Ureter (tissue), 1 donor: ENCODE measurements at regions not wholly inside any gene's neighbourhood (a gene's known extent, or its start where the extent isn't known, plus 50 kb on each side); places are given as distances from the start of the nearest gene placed in this dataset.
"Not testable (repeated sequence)": the region's sequence is repeated elsewhere in the genome, so short reads cannot be mapped to it uniquely, and the experiment has no call there.

Experiments
- DNase-seq: peaks from one replicate; pipeline ENCODE4 v3.0.0-alpha.2; 2020; ENCODE audit warnings: low spot score
- donor health status: DM: yes; HTN: yes; CAD: no.

DNA sequence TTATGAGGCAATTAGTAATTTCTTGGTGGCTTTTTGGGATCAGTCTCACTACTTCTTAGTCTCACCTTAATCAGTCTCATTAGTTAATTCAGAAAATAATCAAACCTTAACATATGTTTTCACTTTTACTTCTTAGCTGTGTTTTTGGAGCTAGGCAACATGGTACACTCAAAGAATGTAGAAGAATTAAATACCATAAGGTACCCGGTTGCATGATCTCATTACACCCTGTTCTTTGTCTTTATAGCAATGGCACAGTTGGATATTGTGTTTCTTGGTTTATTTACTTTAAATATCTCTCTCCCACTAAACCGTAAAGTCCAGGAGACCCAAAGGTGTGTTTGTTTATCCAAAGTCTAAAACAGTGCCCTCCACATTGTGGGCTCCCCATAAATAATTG is 132.3 kb downstream of the TNFSF18 start:
- DNase-seq = no peak

- DNase-seq = no peak
Measured at GRCh38 chr1:172926070-172926469, 124.7 kb downstream of the TNFSF18 start.

DNA sequence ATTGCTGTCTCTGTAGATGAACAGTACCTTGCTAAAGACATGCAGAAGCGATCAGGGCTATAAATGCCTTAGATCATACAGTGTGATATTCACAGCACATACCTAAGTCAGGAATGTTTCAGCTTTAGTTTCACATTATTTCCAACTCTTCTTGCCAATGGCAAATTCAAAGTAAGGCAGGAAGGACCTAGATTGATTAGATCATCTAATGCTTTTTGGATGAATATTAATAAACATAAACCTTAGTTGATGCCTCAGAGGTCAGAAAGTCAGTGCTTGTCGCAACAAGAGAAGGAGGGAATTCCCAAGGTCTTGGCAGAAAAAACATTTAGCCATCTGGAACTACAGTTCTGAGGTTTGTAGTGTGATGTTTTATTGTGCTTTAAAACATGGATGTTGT is 122.3 kb downstream of the TNFSF18 start:
- DNase-seq = no peak

GRCh38 chr1:172929006-172929405 is 121.7 kb downstream of the TNFSF18 start:
- DNase-seq = no peak

DNA sequence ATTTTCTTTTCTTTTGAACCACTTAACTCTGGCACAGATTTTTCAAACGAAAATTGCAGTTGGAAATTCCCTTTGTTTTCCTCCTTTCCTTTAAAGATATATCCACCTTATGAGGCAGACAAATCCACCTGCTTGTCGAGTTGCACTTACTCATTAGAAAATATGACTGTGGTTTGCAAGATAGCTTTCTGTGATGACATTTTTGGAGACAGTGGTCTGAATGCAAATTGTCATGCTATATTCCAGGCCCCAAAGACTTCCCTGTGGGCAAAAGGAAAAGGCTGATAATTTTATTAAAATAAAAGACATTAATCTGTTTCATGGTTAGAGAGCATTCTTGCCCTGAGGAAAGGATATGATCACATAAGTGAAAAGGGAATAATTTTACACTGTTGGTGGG is 120.6 kb downstream of the TNFSF18 start:
- DNase-seq = no peak

DNA sequence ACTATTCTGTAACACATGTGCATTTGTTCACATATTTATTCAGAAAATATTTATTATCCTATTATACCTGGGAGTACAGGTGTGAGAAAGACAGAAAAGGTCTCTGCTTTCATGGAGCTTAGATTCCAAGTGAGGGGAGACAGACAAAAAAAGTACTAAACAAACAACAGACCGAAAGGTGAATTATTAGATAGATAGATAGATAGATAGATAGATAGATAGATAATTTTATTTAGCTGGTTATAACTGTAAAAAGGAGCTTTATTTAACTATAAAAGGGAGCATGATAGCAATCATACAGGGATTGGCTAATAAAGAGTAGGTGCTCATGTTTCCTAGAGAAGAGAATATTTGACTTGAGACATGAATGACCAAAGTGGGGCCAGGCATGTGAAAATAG is 119.4 kb downstream of the TNFSF18 start:
- no peak for DNase-seq

DNA sequence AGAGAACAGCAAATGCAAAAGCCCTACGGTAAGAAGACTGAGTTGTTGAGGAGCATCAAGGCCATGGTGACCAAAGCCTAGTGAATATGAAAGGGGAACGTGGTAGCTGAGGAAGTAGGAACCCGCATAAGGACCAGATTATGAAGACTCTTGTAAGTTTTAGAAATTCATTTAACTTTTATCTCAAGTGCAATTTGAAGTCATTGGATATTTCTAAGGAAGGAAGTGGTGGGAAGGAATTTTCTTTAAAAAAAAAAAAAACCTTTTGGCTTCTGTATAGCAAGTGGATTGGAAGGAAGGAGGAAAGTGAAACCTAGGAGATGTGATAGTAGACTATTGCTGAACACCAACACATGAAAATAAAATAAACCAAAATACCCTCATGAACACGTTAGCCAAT is 119.0 kb downstream of the TNFSF18 start:
- no peak for DNase-seq

- DNase-seq = no peak
Measured at GRCh38 chr1:172932981-172933380, 117.8 kb downstream of the TNFSF18 start.

DNA sequence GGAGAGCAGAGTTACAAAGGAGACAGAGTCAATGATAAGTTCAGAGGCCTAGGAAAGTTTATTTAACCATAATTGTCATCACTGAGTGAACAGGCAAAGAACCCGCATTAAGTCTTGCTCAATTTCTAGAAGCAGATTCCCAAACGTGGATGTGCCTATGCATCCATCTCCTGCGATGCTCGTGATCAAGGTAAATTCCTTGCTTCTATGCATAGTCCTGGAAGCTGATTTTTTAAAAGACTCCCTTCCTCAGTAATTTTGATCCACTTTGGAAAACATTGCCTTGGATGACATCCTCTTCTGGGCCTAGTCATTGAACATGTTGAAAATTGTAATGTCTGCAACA is 116.4 kb downstream of the TNFSF18 start:
- DNase-seq = no peak

- no peak for DNase-seq
Measured at GRCh38 chr1:172935062-172935592, 115.6 kb downstream of the TNFSF18 start.

- no peak for DNase-seq
Measured at GRCh38 chr1:172936088-172936645, 114.6 kb downstream of the TNFSF18 start.

- no peak for DNase-seq
Measured at GRCh38 chr1:172938681-172939080, 112.1 kb downstream of the TNFSF18 start.

DNA sequence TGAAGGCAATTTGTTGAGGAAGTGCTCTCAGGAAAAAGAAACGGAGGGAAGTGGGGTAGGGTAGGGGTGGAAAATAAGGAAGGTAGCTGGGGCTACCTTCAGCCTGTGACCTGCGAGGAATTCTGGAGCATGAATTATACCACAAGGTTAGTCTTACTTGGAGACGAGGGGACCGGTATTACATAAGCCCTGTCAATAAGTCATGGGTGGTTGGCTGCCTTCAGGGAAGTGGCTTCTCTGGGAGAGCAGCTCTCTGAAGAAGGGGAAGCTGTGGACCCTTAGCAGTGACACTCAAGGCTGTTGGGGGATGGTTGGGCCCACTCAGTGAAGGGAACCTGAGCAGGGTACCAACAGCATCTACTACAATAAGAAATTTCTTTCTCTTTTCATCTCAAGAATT is 111.3 kb downstream of the TNFSF18 start:
- no peak for DNase-seq

GRCh38 chr1:172940174-172940855 is 110.4 kb downstream of the TNFSF18 start:
- DNase-seq = no peak

- no peak for DNase-seq
Measured at GRCh38 chr1:172941471-172941870, 109.3 kb downstream of the TNFSF18 start.

DNA sequence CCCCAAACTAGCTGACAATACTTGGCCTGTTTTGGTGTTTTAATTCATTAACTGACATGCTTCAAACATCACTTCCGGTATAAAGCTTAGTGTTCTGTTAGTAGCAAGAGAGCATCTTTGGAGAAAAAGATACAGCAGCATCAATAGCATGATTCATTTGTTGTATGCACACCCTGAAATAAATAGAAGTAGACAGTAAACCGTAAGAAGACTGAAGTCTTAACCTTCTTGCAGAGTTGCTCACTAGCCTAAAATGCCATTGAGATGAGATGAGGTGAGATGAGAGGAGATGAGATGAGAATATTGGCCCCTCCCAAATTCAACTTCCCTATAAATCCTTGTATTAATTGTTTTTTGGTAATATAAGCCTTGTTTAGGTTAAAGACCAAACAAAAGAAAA is 108.8 kb downstream of the TNFSF18 start:
- no peak for DNase-seq

- not testable (repeated sequence) for DNase-seq
Measured at GRCh38 chr1:172943138-172943537, 107.6 kb downstream of the TNFSF18 start.

DNA sequence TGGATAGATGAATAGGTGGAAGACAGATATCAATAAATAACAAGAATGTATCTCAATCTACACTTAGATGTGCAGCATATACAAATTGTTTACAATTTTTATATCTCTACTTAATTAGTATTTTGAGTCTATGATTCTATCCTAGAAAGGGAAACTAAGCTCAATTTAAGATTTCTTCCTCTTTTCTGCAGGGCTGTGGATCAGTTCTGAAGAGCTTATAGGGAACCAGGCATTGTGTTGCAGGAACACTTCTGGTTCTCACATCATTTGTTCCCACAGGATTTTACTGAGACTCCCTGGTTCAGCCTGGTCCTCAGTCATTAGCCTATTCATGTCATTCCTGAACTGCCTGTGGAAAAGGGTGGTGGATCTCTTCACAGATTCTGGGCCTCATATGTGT is 105.8 kb downstream of the TNFSF18 start:
- no peak for DNase-seq

GRCh38 chr1:172946814-172947507 is 103.8 kb downstream of the TNFSF18 start:
- no peak for DNase-seq

- DNase-seq = no peak
Measured at GRCh38 chr1:172948457-172948856, 102.3 kb downstream of the TNFSF18 start.

DNA sequence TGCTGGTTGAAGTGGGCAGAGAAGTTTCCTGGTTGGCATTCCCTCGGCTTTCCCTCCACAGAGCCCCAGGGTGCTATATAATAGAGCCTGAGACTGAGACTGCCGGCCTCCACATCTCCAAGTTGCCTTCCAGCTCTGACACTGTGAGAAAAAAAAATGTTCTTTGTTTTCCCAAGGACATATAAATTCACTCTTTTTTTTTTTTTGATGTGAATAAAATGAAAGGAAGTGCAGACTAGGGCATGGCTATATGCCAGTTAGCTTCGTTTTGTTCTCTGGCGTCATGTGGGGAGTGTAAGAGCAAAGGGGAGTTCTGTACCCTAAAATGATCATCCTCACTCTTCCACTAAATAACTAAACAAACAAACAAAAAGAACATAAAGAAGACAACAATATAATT is 101.6 kb downstream of the TNFSF18 start:
- DNase-seq = no peak

DNA sequence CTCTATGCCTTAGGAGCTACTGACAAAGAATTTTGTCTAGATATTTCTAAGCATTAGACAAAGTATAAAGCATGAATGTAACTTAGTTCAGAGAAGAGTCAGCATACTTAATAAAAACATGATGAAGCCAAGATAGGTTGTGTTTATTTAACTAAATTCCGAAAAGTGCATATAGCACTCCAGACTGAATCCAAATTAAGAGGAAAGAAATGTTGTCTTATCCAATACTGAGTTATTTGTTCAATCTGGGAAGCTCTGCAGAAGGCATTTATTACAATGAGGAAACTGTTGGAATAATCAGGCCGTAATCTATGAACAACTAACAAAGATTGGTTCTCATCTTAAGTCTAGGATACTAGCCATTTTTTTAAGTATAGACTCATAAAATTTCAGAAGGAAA is 100.2 kb downstream of the TNFSF18 start:
- no peak for DNase-seq

- peak; percentile 47 for DNase-seq
Measured at GRCh38 chr1:172951730-172952365, 98.9 kb downstream of the TNFSF18 start.
